TTC549 (cell line): ENCODE measurements at regions not wholly inside any gene's neighbourhood (a gene's known extent, or its start where the extent isn't known, plus 50 kb on each side); places are given as distances from the start of the nearest gene placed in this dataset.

Experiments used
- FAIRE-seq: peaks from 2 replicates; lab custom pipeline; 2012; peaks lifted over from hg19 to GRCh38; lab: Jason Lieb, UNC

GRCh38 chr1:219773110-219773509, 155.2 kb downstream of the SLC30A10 start:
- FAIRE-seq = no peak

GRCh38 chr1:219772265-219773036, 155.9 kb downstream of the SLC30A10 start:
- no peak for FAIRE-seq

- no peak for FAIRE-seq
Measured at GRCh38 chr1:219771080-219771479, 157.3 kb downstream of the SLC30A10 start.

- no peak for FAIRE-seq
Measured at GRCh38 chr1:219763321-219763720, 150.4 kb upstream of the ZC3H11B start.

DNA sequence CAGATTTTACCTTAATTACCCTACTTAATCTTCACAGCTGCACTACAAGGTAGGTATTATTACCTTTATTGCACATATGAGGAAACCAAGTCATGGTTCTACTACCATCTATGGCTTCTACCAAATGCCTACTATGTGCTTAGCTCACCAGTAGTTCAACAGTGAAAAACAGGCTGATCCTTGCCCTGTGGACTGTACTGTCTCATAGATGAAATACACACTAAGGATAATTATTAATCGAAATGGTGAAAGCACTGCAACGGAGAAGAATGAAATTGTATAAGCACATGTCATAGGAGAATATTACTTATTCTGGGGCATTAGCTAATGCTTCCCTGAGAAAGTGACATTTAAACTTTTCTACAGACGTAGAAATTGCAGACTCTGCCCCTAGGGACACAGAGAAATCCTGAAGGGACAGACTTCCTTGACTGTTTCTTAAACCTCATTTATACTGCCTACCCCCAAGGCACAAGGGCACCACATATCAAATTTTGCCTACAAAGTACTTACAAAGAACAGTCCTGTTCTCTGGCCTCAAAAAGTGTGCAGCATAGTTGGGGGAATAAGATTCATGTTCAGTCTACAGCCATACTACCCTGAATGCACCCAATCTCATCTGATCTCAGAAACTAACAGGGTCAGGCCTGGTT, 148.4 kb upstream of the ZC3H11B start:
- no peak for FAIRE-seq

DNA sequence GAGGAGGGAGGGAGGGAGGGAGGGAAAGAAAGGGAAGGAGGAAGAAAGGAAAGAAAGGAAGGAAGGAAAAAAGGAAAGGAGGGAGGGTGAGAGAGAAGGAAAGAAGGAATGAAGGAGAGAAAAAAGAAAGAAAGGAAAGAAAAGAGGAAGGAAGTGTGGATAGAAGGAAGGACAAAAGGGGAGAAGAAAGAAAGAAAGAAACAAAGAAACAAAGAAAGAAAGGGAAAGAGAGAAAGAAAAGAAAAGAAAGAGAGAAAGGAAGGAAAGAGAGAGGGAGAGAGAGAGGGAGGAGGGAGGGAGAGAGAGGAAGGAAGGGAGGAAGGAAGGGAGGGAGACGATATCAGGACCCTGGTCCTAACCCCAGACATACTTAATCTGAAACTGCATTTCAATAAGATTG, 146.2 kb upstream of the ZC3H11B start:
- no peak for FAIRE-seq

DNA sequence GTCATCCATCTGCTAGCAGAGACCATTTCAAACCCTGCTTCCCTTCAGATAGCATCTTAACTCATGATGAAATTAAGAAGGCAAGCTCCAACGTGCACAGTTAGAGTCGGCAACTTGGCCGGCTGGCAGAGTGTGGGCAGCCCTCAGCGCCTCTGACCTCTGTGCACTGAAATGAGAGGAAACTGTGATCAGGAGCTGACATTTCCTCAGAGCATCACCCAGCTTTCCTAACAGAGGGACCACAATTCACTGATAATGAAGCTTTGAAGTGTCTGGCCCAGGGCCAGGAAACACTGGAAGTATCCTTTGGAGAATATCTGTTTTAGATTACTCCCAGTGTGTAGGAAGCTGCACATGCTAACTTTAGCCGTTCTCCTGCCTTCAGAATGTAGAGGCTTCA, 145.0 kb upstream of the ZC3H11B start:
- no peak for FAIRE-seq

DNA sequence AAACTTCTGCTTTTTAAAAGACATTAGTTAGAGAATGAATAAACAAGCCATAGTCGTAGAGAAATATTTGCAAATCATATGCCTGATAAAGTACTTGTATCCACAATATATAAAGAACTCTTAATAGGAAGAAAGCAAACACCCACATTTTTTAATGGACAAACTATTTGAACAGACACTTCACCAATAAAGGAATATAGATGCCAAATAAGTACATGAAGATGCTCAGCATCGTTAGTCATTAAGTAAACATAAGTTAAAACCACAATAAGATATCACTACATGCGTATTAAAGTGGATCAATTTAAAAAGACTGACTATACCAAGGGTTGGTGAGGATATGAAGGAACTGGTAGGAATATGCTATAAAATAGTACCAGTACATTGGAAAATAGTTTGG, 142.3 kb upstream of the ZC3H11B start:
- no peak for FAIRE-seq

- no peak for FAIRE-seq
Measured at GRCh38 chr1:219754767-219755166, 141.9 kb upstream of the ZC3H11B start.

DNA sequence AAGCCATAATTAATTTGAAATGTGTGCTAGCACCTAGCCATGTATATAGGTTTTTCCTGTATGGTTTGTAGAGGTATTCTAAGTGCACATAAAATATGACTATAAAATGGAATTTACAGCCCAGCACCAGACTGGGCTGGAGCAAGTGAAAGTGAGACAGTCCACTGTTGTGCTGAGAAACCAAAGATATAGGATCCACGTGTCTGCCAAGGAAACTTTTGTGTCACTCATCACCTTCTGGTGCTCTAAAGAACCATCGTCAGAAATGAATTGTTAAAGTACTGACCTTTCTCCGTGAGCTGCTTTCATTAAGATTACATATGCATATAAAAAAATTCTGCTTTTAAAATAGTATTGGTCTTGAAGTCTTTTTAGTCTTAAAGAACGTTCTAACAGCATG, 141.0 kb upstream of the ZC3H11B start:
- FAIRE-seq = no peak

GRCh38 chr1:219752645-219753044, 139.7 kb upstream of the ZC3H11B start:
- no peak for FAIRE-seq

- FAIRE-seq = no peak
Measured at GRCh38 chr1:219751870-219752507, 139.1 kb upstream of the ZC3H11B start.

- no peak for FAIRE-seq
Measured at GRCh38 chr1:219749370-219749769, 136.5 kb upstream of the ZC3H11B start.

DNA sequence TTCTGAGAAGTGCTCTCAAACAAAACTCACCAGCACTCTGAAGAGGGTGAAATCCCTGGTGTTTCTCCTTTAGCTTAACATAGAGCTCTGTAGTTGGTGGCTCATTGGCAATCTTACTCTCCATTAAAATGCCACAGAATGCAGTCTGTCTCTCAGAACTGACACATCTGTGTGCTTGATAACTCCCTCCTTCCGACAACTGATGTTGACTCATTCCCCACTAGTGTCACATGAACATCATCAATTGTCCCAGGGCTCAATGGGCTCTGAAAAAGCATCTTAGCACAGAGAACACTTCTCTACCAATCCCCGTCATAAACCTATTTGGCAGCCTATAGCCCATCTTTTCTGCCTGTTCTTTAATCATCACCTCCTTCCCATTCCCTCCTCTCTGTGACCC, 133.2 kb upstream of the ZC3H11B start:
- no peak for FAIRE-seq

GRCh38 chr1:219744652-219745469, 132.0 kb upstream of the ZC3H11B start:
- FAIRE-seq = no peak

DNA sequence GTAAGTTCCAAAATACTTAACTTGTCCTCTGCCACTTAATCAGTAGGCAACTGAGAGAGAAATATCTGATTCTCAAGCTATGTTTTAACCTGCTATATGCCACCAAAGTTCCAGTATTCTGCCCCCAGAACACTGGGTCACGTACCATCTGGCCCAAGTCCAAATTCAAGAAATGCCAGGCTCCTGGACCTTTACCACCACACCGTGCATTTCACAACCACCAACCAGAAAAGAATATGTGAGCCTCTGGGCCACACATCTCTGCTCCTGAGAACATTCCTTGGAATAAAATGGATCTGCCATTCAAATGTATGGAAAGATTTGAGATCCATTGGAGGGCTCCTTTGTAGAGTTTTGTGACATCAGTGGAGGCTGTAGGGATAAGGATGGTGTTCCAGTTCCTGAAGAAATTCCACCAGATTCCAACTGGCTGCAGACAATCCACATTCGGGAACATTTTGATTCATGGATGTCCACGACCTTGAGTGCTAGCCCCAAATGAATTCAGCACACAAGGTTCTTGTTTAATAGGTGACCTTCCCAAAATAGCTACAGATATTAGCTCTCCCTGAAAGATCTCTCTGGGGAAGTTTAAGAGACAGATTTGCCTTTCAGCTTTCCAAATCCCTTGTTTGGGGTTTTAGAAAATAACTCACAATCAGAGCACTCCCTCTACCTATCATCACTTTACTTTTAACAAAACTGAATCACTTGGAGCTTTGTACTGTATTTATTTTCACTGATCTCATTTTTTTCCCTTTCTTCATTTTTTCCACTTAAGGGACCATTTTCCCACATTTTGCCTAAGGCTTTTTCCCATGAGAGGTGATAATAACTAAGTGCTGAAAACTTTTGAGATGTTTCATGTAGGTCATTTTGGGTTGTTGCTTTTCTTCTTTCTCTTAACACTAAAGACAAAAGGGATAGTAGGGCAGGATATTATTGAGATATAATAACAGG, 128.4 kb upstream of the ZC3H11B start:
- FAIRE-seq = no peak

- FAIRE-seq = no peak
Measured at GRCh38 chr1:219733511-219734174, 120.7 kb upstream of the ZC3H11B start.

- no peak for FAIRE-seq
Measured at GRCh38 chr1:219732814-219733491, 120.0 kb upstream of the ZC3H11B start.

DNA sequence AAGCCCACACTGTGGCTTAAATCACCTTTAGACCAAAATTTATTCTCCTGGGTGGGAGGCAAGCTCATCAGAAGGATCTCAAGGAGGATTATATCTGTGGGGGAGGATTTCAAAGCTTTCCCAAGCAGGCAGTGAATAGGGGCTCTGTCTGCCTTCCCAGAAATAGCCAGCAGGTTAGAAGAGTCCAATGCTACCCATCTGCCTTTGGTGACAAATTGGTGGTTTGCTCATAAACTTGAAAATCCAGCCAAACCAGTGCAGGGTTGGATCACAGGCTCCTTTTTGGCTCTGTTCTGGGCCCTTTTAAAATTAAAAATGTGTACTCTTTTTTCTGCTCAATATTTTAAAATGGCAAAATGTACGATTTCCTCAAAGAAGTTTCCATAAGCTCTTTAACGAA, 118.9 kb upstream of the ZC3H11B start:
- no peak for FAIRE-seq
